ENCODE measurements at regions not wholly inside any gene's neighbourhood (a gene's known extent, or its start where the extent isn't known, plus 50 kb on each side); places are given as distances from the start of the nearest gene placed in this dataset.

GRCh38 chr1:165073185-165074007 is 283.1 kb downstream of the LMX1A start:
- peak; percentile 69 for ATAC-seq

- ATAC-seq = no peak
Observed at GRCh38 chr1:165070675-165071074, 285.8 kb downstream of the LMX1A start.

GRCh38 chr1:165069829-165070228 is 286.7 kb downstream of the LMX1A start:
- ATAC-seq = no peak

DNA sequence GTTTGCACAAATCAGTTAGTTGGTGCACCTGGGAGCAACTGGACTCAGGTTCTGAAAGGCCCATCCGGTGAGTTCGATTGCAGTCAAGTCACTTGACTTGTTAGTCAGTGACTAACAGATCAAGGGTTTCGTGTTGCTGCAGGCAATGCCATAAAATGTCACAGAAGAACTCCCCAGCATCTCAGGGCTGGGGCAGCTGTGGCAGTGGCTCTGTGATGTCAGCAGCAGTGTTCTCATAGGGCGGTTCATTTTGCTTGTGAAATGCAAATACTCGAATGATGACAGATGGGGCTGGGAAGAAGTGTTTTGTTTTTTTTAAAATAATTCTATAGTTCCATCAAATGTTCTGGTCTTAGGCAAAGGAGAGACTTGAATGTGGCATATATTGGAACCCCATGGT is 287.8 kb downstream of the LMX1A start:
- ATAC-seq = no peak

GRCh38 chr1:165067829-165068228 is 288.7 kb downstream of the LMX1A start:
- ATAC-seq = no peak

- ATAC-seq = no peak
Observed at GRCh38 chr1:165063181-165063965, 293.1 kb downstream of the LMX1A start.

DNA sequence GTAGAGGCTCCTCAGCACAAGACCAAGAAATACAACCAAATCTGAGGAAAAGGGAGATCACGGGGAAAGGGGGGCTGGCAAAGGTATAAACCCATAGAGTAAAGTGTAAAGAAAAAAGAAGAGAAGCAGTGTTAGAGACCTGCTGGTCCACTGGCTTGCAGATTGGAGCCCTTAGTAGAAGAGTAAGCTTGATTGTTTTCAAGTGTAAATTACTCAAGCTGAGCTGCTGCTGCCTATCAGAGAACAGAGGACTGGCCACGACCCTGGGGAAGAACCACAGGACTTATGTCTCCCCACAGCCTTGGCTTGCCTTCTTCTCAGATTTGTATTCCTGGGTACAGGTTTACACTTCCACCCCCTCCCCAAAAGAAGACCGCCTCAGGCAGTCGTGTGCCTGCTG is 294.2 kb downstream of the LMX1A start:
- no peak for ATAC-seq

GRCh38 chr1:165060285-165060793 is 296.2 kb downstream of the LMX1A start:
- no peak for ATAC-seq

- peak; percentile 57 for ATAC-seq
Observed at GRCh38 chr1:165057956-165058355, 298.6 kb downstream of the LMX1A start.

- ATAC-seq = no peak
Observed at GRCh38 chr1:165056914-165057313, 299.6 kb downstream of the LMX1A start.

DNA sequence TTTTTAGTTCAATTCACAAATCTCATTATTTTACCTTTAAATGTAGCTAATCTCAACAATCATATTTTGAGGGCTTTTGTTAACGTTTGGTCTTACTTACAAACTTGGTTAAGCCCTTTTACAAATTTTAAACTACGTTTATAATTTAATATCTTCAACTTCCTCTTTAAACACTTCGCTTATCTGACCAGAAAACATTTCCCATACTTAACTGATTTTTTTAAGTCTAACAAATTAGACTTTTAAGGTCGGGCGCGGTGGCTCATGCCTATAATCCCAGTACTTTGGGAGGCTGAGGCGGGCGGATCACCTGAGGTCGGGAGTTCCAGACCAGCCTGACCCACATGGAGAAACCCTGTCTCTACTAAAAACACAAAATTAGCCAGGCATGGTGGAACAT is 300.9 kb downstream of the LMX1A start:
- ATAC-seq = no peak

DNA sequence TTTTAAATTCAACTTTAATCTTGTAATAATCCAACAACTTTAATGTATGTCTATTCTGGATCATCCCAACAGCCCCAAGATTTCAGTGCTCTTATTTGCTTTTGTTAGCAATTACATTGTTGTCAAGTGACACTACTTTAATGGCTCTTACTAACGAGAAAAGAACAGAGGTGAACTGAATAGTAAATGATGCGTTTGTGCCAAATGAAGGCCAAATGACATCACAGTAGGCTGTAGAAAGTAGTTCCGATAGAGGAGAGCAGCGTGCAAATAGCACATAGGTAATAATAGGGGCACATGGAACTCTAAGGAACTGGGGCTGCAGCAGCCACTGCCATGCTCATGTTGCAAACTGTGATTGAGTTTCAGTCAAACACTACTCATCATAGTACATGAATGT is 301.9 kb downstream of the LMX1A start:
- no peak for ATAC-seq

- no peak for ATAC-seq
Observed at GRCh38 chr1:165053351-165053750, 303.2 kb downstream of the LMX1A start.

DNA sequence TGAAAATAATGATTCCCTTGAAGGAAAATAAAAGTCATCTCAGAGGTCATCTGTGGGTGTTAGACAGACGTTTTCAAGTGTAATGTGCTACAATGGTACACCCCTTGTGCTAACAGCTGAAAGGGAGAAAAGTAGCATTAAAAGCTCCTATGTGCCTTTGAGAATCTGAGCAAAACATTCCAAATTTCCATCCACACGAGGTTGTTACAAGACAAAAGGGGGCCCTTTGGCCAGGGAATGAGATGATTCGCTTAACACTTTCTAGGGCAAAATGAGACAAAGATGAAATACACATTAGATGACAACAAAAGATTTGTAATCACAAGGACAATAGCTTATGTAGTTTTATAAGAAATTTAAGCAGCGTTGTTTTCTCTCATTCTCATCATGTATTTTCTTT is 303.6 kb downstream of the LMX1A start:
- ATAC-seq = no peak

DNA sequence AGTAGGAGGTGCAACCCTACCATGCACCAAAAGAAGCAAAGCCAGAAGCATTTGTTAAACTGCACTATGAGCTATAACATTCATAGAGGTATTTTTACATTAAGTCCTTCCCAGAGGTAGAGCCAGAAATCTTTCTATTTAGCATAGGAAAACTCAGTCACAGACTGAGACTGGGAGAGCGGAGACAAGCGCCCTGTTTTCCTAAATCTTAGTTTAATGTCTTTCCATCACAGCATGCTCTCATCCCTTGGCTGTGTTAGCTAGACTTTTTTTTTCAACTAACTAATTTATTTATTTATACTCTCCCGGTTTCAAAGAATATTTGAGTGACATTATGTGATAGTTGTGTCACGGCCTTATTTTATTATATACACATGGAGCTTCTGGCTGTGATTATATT is 304.1 kb downstream of the LMX1A start:
- no peak for ATAC-seq

DNA sequence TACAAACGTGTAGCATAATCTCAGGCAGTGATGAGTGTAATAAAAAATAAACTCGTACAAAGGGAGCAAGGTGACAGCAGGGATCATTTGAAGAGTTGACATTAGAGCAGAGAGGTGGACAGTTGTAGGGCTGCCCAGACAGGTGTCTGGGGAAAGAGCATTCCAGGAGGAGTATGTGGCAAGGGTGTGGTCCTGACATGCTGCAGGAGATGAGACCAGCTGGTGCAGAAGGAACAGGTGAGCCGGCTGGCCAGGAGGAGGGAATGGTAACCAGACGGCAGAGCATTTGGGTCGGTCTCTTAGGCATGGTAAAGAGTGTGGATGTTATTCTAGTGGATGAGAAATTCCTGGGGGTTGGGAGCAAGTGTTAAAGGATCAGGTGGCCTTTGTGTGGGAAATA is 306.3 kb downstream of the LMX1A start:
- ATAC-seq = peak; percentile 87

- no peak for ATAC-seq
Observed at GRCh38 chr1:165047994-165048393, 308.5 kb downstream of the LMX1A start.

DNA sequence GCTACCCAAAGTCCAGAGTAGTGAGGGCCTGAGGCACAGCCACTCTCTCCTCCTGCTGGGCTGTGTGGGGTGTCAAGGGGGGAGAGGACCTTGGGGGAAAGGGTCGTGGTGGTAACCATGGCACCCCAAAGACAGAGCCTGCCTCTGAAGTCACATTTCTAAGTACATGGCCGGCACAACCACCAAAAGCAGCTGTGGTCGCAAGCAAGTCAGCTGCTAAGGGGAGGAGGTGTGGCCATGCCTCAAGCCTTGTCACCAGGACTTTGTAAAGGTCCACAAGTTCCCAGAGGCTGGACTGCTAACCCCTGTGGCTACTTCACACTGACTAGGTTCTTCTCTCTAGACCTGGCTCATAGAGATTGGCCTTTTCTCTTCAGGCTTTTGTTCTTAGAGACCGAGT is 310.6 kb downstream of the LMX1A start:
- no peak for ATAC-seq

DNA sequence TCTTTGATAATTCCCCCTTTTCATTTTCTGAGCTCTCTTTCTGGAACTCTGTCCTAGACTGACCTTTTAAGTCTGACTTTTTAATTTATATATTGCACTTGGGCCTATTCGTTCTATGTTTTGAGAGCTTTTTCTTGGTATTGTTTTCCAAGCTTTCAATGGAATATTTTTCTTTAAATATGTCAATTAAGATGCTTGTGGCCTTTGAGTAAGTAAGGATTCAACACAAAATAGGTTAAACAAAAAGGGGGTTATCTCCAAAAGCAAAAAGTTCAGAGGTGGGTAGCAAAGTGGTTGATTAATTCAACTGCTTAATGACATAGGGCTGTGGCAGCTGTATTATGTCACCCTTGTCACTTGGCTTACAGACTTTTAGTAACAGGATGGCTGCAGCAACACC is 315.9 kb downstream of the LMX1A start:
- ATAC-seq = no peak

GRCh38 chr1:165039996-165040395 is 316.5 kb downstream of the LMX1A start:
- no peak for ATAC-seq

DNA sequence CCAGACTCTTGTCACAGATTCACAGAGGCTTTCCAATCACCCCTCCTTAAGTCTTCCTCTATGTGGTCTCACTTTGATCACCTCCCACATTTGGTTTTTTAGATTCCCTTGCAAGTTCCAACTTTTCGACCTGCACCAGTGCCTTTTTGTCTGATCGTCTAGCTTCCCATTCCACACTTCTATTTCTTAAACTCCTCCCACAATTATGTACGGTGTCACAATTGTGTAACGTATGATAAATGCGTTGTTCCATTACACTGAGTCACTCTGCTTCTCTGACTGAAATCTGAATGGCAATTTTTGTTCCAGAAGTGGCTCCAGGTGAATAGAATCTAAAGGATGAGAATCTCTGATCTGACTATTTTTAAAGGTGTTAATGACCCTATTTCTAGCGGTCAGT is 320.1 kb downstream of the LMX1A start:
- ATAC-seq = peak; percentile 97

DNA sequence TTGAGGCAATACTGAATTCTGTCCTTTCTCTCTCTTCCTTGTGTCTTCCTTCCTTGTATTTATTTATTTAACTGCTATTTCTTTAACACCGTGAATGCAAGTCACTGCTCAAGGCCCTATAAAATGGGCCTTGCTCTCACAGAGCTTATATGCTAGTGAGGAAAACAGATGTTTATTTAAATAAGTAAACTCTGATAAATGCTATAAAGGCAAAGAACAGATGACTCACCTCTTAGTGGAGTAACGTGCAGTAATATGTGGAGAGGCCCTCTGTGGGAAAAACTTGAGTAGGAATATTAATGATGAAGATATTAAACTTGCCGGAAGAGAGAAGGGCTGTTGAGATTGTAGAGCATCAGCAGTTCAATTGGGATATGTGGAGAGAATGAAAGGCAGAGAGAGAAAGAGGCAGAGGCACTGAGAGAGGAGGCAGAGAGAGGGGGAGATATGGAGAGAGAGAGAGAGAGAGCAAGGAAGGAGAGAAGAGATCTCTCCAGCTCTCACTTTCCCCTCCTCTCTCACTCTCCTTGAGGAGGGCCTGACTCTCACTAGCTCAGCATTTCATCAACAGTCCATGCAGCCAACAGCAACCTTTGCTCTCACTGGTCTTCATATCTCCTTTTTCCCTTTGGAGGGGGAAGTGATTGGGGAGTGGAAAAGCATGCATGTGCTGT is 322.2 kb downstream of the LMX1A start:
- ATAC-seq = no peak

DNA sequence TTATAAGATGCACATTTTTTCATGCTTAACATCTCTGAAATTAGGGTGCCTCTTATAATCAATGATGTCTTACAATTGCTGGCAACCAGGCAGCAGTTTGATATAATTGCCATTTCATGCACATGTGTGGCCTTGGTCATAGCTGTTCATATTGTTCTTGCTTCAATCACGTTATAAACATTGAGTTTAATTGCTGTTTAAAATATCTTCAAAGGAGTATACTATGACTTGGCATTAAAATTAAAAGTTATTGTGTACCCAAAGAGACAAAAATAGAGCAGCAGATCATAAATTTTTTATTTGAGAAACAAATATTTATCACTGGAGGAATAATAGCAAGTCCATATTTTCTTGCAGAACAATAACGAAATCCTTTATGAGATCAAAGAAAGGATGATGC is 325.5 kb downstream of the LMX1A start:
- no peak for ATAC-seq
